ENCODE measurements at regions not wholly inside any gene's neighbourhood (a gene's known extent, or its start where the extent isn't known, plus 50 kb on each side); places are given as distances from the start of the nearest gene placed in this dataset.

DNA sequence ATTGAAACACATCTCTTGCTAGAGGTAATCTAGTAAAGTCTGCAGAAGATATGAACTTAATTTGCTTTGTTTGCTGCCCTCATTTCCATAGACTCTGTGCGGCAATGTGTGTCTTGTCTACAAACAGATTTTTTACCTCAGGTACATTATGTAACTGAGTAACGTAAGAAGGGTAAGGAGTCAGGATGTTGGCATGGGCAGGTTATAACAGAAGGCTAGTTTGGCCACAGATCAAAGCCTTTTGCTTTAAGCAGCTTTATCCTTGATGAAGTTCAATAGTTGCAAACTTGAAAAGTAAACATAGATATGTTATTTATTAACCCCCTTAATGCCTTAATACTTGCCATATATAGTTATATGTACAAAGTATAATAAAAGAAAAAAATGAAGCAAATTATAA, 391.6 kb upstream of the FKBP1C start:
- intact Hi-C loops (cut with DNase I): no loop called here
- H3K9me3 ChIP-seq: peaks cover 0 to 5% of the 10 kb centered on the region in 2 donors
- no peaks in the 10 kb centered on the region for H3K36me3 ChIP-seq
- no peak overlapping the region for H3K27ac ChIP-seq
- no peaks in the 10 kb centered on the region for H3K4me1 ChIP-seq
- TF ChIP-seq, protein P1, sequence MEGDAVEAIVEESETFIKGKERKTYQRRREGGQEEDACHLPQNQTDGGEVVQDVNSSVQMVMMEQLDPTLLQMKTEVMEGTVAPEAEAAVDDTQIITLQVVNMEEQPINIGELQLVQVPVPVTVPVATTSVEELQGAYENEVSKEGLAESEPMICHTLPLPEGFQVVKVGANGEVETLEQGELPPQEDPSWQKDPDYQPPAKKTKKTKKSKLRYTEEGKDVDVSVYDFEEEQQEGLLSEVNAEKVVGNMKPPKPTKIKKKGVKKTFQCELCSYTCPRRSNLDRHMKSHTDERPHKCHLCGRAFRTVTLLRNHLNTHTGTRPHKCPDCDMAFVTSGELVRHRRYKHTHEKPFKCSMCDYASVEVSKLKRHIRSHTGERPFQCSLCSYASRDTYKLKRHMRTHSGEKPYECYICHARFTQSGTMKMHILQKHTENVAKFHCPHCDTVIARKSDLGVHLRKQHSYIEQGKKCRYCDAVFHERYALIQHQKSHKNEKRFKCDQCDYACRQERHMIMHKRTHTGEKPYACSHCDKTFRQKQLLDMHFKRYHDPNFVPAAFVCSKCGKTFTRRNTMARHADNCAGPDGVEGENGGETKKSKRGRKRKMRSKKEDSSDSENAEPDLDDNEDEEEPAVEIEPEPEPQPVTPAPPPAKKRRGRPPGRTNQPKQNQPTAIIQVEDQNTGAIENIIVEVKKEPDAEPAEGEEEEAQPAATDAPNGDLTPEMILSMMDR (IDR thresholded peaks at IDR 0.05): no peak
- DNase-seq (ENCODE audit: low spot score in 2 of 2): no peak
- H3K4me3 ChIP-seq: no peak overlapping the region
- H3K27me3 ChIP-seq: no peaks in the 10 kb centered on the region

DNA sequence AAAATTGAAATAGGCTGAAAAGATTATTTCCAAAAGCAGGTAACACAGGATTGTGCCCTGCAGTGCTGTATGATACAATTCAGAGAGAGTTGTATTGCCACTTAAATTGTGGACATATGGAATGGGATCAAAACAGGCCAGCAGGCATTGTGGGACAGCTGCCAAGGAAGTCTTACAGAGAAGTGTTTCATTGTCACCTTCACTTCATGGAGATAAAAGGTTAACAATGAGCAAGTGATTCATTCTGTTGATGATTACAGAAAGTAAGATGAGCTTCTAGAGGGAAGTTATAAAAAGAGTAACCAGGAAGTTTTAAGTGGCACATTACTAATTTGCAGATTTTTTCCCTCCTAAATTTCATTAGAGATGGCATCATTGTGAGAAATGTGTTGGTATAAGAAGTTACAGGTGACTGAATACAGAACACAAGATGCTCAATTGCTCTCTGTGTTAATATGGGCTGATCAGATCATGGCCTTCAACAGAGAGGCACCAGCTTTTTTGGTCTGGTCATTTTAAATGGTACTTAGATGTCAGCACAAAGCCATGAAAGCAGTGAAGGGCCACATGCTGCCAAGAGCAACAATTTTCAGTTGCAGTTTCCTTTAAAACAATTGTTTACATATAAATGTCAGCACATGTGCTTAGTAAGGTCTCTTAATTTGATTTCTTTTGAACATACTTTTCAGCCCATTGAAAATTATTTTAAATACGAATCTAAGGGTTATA, 402.5 kb upstream of the FKBP1C start:
- TF ChIP-seq, protein P1 (IDR thresholded peaks at IDR 0.05): no peak
- no peaks in the 10 kb centered on the region for H3K4me1 ChIP-seq
- no peaks in the 10 kb centered on the region for H3K9me3 ChIP-seq

DNA sequence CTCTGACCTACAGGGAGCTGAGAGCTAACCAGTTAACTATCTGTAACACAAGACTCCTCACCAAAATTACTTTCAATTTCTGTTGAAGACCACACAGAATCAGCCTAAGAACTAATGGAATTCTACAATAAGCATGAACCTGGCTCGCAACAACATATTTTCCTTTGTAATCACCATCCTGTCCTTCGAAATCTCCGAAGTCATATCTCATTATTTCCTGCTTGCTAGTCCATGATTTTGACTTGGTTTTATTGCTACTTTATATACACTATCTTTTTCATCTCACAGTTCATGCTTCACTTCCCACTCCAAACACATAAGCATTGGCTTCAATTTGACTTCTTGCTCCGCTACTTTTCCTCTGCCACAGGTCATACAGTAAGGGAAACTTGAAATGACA, 405.8 kb upstream of the FKBP1C start:
- TF ChIP-seq, protein P1 (IDR thresholded peaks at IDR 0.05): no peak
- H3K4me3 ChIP-seq: no peak overlapping the region
- intact Hi-C loops (cut with DNase I): no loop called here

More for the DNA sequence above, 402.5 kb upstream of the FKBP1C start:
- Histone ChIP-seq H3K36me3 (no peaks in the 10 kb centered on the region), H3K27me3 (no peaks in the 10 kb centered on the region), H3K4me3 (no peak overlapping the region), H3K27ac (no peak overlapping the region)
- DNase-seq (ENCODE audit: low spot score in 2 of 2): no peak
- intact Hi-C loops (cut with DNase I): no loop called here

DNA sequence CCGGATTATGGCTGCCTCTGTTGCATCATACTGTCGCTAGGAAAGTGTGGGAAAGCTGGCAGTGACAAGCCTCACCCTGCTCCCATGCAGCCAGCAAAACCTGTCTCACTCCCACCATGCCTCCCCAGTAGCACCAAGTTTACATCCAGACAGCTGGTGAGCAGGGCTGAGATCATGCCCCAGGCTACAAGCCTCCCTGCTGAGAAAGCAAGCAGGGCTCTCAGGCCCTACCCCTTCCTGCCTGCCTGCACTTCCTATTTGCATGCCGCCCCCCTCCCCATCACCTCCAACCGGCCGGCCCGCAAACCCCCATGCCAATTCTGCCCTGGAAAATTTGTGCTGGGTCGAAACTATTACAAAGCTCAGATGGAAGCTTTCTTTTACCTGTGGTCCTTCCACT, 408.2 kb upstream of the FKBP1C start:
- Histone ChIP-seq H3K27me3 (no peaks in the 10 kb centered on the region), H3K4me1 (no peaks in the 10 kb centered on the region), H3K4me3 (no peak overlapping the region), H3K9me3 (no peaks in the 10 kb centered on the region), H3K27ac (no peak overlapping the region), H3K36me3 (no peaks in the 10 kb centered on the region)
- TF ChIP-seq, protein P1 (IDR thresholded peaks at IDR 0.05): no peak
- DNase-seq (ENCODE audit: low spot score in 2 of 2): no peak
- intact Hi-C loops (cut with DNase I): no loop called here

More for the DNA sequence above, 405.8 kb upstream of the FKBP1C start:
- Histone ChIP-seq H3K36me3 (no peaks in the 10 kb centered on the region), H3K27me3 (no peaks in the 10 kb centered on the region), H3K9me3 (no peaks in the 10 kb centered on the region), H3K27ac (no peak overlapping the region), H3K4me1 (no peaks in the 10 kb centered on the region)
- DNase-seq (ENCODE audit: low spot score in 2 of 2): no peak

DNA sequence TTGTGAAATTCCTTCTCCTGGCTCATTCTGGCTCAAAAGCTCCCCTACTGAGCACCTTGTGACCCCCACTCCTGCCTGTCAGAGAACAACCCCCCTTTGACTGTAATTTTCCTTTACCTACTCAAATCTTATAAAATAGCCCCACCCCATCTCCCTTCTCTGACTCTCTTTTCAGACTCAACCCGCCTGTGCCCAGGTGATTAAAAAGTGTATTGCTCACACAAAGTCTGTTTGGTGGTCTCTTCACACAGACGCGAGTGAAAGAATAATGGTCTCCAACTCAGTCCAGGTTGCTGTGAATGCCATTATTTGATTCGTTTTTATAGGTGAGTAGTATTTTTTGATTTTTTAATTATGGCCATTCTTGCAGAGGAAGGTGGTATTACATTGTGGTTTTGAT, 414.1 kb upstream of the FKBP1C start:
- Histone ChIP-seq H3K9me3 (no peaks in the 10 kb centered on the region), H3K36me3 (no peaks in the 10 kb centered on the region), H3K4me1 (no peaks in the 10 kb centered on the region), H3K27me3 (no peaks in the 10 kb centered on the region), H3K4me3 (no peak overlapping the region), H3K27ac (no peak overlapping the region)
- DNase-seq (ENCODE audit: low spot score in 2 of 2): no peak
- TF ChIP-seq, protein P1 (IDR thresholded peaks at IDR 0.05): no peak
- intact Hi-C loops (cut with DNase I): no loop called here

All from ascending aorta (tissue), 2 donors.